Adrenal gland (tissue), 9 donors: ENCODE measurements at regions not wholly inside any gene's neighbourhood (a gene's known extent, or its start where the extent isn't known, plus 50 kb on each side); places are given as distances from the start of the nearest gene placed in this dataset.

Experiments used
- DNase-seq, 7 donors: peaks; one replicate each; pipeline ENCODE4 v3.0.0-alpha.2; 2019 to 2020
- H3K27ac ChIP-seq, 5 donors: fragments of 200-600 bp; sonication (generic) in 4 of 5; 1 replicate in 3 of 5; 2 replicates in 2 of 5; pipeline versions ENCODE4 v1.5.1 to v1.8.0; 2016 to 2020; ENCODE audit warnings: mild to moderate bottlenecking in 1 of 5
- H3K27me3 ChIP-seq: fragments of 200-600 bp; 2 replicates; pipeline ENCODE4 v1.8.0; 2021
- H3K36me3 ChIP-seq, 2 donors: fragments of 200-600 bp; replicated peaks in 1 of 2; 1 replicate in 1 of 2; 2 replicates in 1 of 2; pipeline versions ENCODE4 v1.5.1 to v1.8.0; 2018 to 2022
- H3K4me1 ChIP-seq, 2 donors: fragments of 200-600 bp; replicated peaks in 1 of 2; 1 replicate in 1 of 2; 2 replicates in 1 of 2; pipeline versions ENCODE4 v1.5.1 to v1.8.0; 2018 to 2021
- H3K4me3 ChIP-seq, 4 donors: fragments of 200-600 bp; sonication (generic) in 3 of 4; one replicate each; pipeline ENCODE4 v1.5.1; 2016 to 2018
- H3K9me3 ChIP-seq, 3 donors: fragments of 200-600 bp; sonication (generic) in 1 of 3; replicated peaks in 1 of 3; 1 replicate in 2 of 3; 2 replicates in 1 of 3; pipeline versions ENCODE4 v1.5.1 to v1.8.0; 2016 to 2021
- POLR2A ChIP-seq, 2 donors: fragments of 450-650 bp; IDR thresholded peaks; one replicate each; pipeline ENCODE4 v1.6.1; 2017; ENCODE audit warnings: antibody characterized with exemption in 2 of 2, mild to moderate bottlenecking in 2 of 2, moderate library complexity in 1 of 2
- WGBS, 4 donors: extraction: QIAGEN DNeasy Blood & Tissue Kit in 2 of 4; methylation state at CpG; one replicate each; pipeline versions ENCODE4 v1.1.5 to v1.1.7; 2013 to 2017; 5-methylcytosine and 5-hydroxymethylcytosine counted together
- intact Hi-C, 2 donors: fragments of 100-400 bp; cut with DNase I; formaldehyde crosslinking; loops; one replicate each; pipeline versions ENCODE4 v1.14.1 to v1.15.0; 2022 to 2023
- TF ChIP-seq, protein P1 (sequence below), 6 experiments: fragments of 450-650 bp in 4 of 6; fragments of 200-600 bp in 2 of 6; sonication (generic) in 1 of 6; IDR thresholded peaks; 1 replicate in 5 of 6; 2 replicates in 1 of 6; pipeline versions ENCODE4 v1.5.1 to v1.8.0; 2016 to 2021; ENCODE audit warnings: antibody characterized with exemption in 6 of 6, mild to moderate bottlenecking in 2 of 6, moderate library complexity in 1 of 6
- donor health status: healthy with polysubstance abuse.
- donor health status: Bipolar disorder and iron deficiency.
- donor health status: DM: yes; HTN: yes; CAD: no.
- donor health status: DM: no; HTN: no; CAD: no.
- donor health status: DM: no; HTN: no; CAD: no.

DNA sequence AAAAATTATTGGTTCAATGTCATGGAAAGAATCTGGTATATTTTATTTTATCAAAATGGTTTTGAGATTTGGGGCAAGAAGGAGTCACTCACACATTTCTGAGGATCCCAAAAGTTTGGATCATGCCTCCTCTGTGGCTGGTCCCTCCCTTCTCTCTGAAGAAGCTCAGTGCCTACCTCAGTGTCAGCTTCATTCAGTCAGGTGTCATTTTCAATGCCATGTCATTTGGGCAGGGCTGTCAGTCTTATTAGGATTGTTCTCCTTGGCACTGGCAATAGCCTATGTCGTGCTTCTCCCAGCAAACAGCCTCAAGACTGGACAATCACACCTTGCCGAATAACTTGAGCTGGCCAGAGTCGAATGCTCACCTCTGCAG lies 264.5 kb upstream of the CAMK1G start:
- Histone ChIP-seq H3K27me3 (no peaks in the 10 kb centered on the region), H3K36me3 (no peaks in the 10 kb centered on the region), H3K9me3 (no peaks in the 10 kb centered on the region), H3K27ac (no peak overlapping the region), H3K4me1 (no peaks in the 10 kb centered on the region), H3K4me3 (no peak overlapping the region)
- intact Hi-C loops = no loop called here
- TF ChIP-seq, protein P1, sequence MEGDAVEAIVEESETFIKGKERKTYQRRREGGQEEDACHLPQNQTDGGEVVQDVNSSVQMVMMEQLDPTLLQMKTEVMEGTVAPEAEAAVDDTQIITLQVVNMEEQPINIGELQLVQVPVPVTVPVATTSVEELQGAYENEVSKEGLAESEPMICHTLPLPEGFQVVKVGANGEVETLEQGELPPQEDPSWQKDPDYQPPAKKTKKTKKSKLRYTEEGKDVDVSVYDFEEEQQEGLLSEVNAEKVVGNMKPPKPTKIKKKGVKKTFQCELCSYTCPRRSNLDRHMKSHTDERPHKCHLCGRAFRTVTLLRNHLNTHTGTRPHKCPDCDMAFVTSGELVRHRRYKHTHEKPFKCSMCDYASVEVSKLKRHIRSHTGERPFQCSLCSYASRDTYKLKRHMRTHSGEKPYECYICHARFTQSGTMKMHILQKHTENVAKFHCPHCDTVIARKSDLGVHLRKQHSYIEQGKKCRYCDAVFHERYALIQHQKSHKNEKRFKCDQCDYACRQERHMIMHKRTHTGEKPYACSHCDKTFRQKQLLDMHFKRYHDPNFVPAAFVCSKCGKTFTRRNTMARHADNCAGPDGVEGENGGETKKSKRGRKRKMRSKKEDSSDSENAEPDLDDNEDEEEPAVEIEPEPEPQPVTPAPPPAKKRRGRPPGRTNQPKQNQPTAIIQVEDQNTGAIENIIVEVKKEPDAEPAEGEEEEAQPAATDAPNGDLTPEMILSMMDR (IDR thresholded peaks at IDR 0.05) = no peak
- no peak for TF ChIP-seq POLR2A (IDR thresholded peaks at IDR 0.05)
- WGBS, 4 donors = 76 to 89% (median 83%) methylated on average over 3 of the region's 3 CpGs
- DNase-seq = no peak

DNA sequence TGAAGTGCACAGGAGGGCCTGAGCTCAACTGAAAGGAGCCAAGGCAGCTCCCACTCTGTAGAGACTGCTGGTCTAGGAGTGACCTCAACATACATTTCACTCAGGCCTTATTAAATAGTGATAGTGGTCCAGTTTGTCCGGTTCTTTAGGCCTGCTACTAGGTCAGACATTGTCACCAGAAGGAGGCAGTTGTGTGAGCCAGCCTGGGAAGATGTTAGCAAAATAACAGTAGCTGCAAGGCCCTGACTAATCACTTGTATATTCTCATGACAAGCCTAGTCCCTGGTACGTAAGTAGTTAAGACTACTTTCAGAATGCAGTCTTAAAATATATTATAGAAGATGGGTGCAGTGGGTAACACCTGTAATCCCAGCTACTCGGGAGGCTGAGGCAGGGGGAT lies 264.0 kb upstream of the CAMK1G start:
- H3K4me1 ChIP-seq = no peaks in the 10 kb centered on the region
- no peak overlapping the region for H3K27ac ChIP-seq
- no peak for DNase-seq
- intact Hi-C loops = no loop called here
- H3K4me3 ChIP-seq = no peak overlapping the region
- no peaks in the 10 kb centered on the region for H3K9me3 ChIP-seq
- TF ChIP-seq, protein P1 (IDR thresholded peaks at IDR 0.05) = no peak
- TF ChIP-seq POLR2A (IDR thresholded peaks at IDR 0.05) = no peak
- no peaks in the 10 kb centered on the region for H3K36me3 ChIP-seq
- 79 to 95% (median 93%) methylated on average over 3 of the region's 3 CpGs for WGBS, 4 donors
- H3K27me3 ChIP-seq = no peaks in the 10 kb centered on the region

DNA sequence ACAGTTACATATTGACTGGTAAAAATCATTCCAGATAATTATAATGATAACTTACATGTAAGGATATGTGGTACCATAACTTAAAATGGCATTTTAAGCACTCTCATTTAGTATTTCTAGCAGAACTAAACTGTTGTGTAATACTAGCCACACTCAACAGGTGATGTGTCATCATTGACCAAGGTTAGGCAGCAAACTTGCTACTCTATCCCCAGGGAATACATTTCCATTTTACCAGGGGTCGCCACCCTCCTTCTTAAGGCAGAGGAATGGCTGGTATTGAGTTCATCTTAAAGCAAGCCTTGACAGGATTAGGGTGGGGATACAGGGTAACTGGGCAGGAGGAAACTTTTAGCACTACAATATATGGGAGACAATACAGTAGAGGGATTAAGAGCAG lies 259.8 kb upstream of the CAMK1G start:
- Histone ChIP-seq H3K4me3 (no peak overlapping the region), H3K4me1 (peaks cover 8 to 20% of the 10 kb centered on the region in 2 donors), H3K36me3 (no peaks in the 10 kb centered on the region), H3K9me3 (no peaks in the 10 kb centered on the region), H3K27me3 (no peaks in the 10 kb centered on the region), H3K27ac (no peak overlapping the region)
- peak in 2 of 7 donors; percentile 13 to 22 for DNase-seq
- 78 to 89% (median 88%) methylated on average over 1 of the region's 1 CpG for WGBS, 4 donors
- no peak for TF ChIP-seq POLR2A (IDR thresholded peaks at IDR 0.05)
- intact Hi-C loops = no loop called here

- peak in 4 of 7 donors; percentile 19 to 27 (median 25) for DNase-seq
- intact Hi-C loops = no loop called here
- H3K27ac ChIP-seq = peak overlapping the region; percentile 11 to 87 (median 74)
- H3K36me3 ChIP-seq = no peaks in the 10 kb centered on the region
- no peaks in the 10 kb centered on the region for H3K9me3 ChIP-seq
- no peak overlapping the region for H3K4me3 ChIP-seq
- 41 to 56% (median 51%) methylated on average over 5 of the region's 5 CpGs for WGBS, 4 donors
- TF ChIP-seq POLR2A (IDR thresholded peaks at IDR 0.05) = no peak
- TF ChIP-seq, protein P1 (IDR thresholded peaks at IDR 0.05) = no peak
- H3K27me3 ChIP-seq = no peaks in the 10 kb centered on the region
- H3K4me1 ChIP-seq = peaks cover 8 to 20% of the 10 kb centered on the region in 2 donors
These were observed 258.3 kb upstream of the CAMK1G start for GRCh38 chr1:209324901-209325871.
